Keratinocyte (primary cell): ENCODE measurements at regions not wholly inside any gene's neighbourhood (a gene's known extent, or its start where the extent isn't known, plus 50 kb on each side); places are given as distances from the start of the nearest gene placed in this dataset.
A peak's percentile ranks its signal among the peaks of the same experiment; 100 is the strongest.

Experiments
- DNase-seq: peaks from one replicate; pipeline ENCODE4 v3.0.0-alpha.2; 2011; ENCODE audit warnings: low read depth, missing footprints, low spot score
- FAIRE-seq: peaks from 2 replicates; lab custom pipeline; 2011; peaks lifted over from hg19 to GRCh38; lab: Jason Lieb, UNC
- H2AFZ ChIP-seq: 2 replicates; pipeline ENCODE4 v1.6.0; 2012; ENCODE audit warnings: low read length, control low read depth, inconsistent platforms; ENCODE audit not compliant: control insufficient read depth
- H3K27ac ChIP-seq: 2 replicates; pipeline ENCODE4 v1.5.1; 2011; ENCODE audit warnings: low read length; ENCODE audit not compliant: control insufficient read depth, insufficient read depth
- H3K27me3 ChIP-seq: 3 replicates; pipeline ENCODE4 v1.6.0; 2011; ENCODE audit warnings: low read length; ENCODE audit not compliant: control insufficient read depth, insufficient read depth; ENCODE audit errors: extremely low read depth
- H3K36me3 ChIP-seq, 2 experiments: 2 replicates in 1 of 2; 3 replicates in 1 of 2; pipeline ENCODE4 v1.5.1; 2011; ENCODE audit warnings: low read length in 2 of 2, mild to moderate bottlenecking in 1 of 2; ENCODE audit not compliant: control insufficient read depth in 2 of 2, insufficient read depth in 2 of 2; ENCODE audit errors: extremely low read depth in 1 of 2
- H3K4me1 ChIP-seq: 3 replicates; pipeline ENCODE4 v1.5.1; 2011; ENCODE audit warnings: low read length; ENCODE audit not compliant: control insufficient read depth, insufficient read depth; ENCODE audit errors: extremely low read depth
- H3K4me2 ChIP-seq: 3 replicates; pipeline ENCODE4 v1.6.0; 2011; ENCODE audit warnings: low read depth, low read length; ENCODE audit not compliant: control insufficient read depth, insufficient read depth; ENCODE audit errors: extremely low read depth
- H3K4me3 ChIP-seq, 3 experiments: fragments of 200-600 bp in 1 of 3; sonication (generic) in 1 of 3; 2 replicates in 2 of 3; 3 replicates in 1 of 3; pipeline ENCODE4 v1.5.1; 2011 to 2016; ENCODE audit warnings: low read length in 3 of 3, mild to moderate bottlenecking in 3 of 3, control low read depth in 2 of 3, inconsistent platforms in 1 of 3, low read depth in 1 of 3, mixed read lengths in 1 of 3, mixed run types in 1 of 3, moderate library complexity in 1 of 3; ENCODE audit not compliant: control insufficient read depth in 2 of 3, insufficient read depth in 2 of 3; ENCODE audit errors: extremely low read depth in 1 of 3
- H3K79me2 ChIP-seq: 2 replicates; pipeline ENCODE4 v1.6.0; 2012; ENCODE audit warnings: low read length; ENCODE audit not compliant: control insufficient read depth, insufficient read depth
- H3K9ac ChIP-seq: 3 replicates; pipeline ENCODE4 v1.6.0; 2011; ENCODE audit warnings: low read length; ENCODE audit not compliant: control insufficient read depth, insufficient read depth; ENCODE audit errors: extremely low read depth
- H3K9me1 ChIP-seq: 3 replicates; pipeline ENCODE4 v1.6.0; 2011; ENCODE audit warnings: low read length; ENCODE audit not compliant: control insufficient read depth, insufficient read depth; ENCODE audit errors: extremely low read depth
- H3K9me3 ChIP-seq: 2 replicates; pipeline ENCODE4 v1.5.1; 2012; ENCODE audit warnings: low read depth, low read length; ENCODE audit not compliant: control insufficient read depth
- H4K20me1 ChIP-seq: 3 replicates; pipeline ENCODE4 v1.6.0; 2011; ENCODE audit warnings: low read length; ENCODE audit not compliant: control insufficient read depth, insufficient read depth; ENCODE audit errors: extremely low read depth
- EZH2 ChIP-seq: IDR thresholded peaks from one replicate; pipeline ENCODE4 v1.6.1; 2012; ENCODE audit warnings: inconsistent platforms, mild to moderate bottlenecking, low read length, moderate library complexity
- dilution Hi-C: fragments of 300-500 bp; cut with MboI; formaldehyde crosslinking; loops from one replicate; pipeline ENCODE4 v1.7.0; 2020; ENCODE audit warnings: low sequenced_read_pairs; ENCODE audit not compliant: extremely low pct_ligation_motif_present
- TF ChIP-seq, protein P1 (sequence below), 3 experiments: IDR thresholded peaks in 1 of 3; conservative IDR thresholded peaks in 1 of 3; optimal IDR thresholded peaks in 1 of 3; 2 replicates in 2 of 3; 3 replicates in 1 of 3; pipeline versions ENCODE3 to v1.5.1; 2011; ENCODE audit warnings: low read length in 3 of 3, mild to moderate bottlenecking in 3 of 3, moderate library complexity in 2 of 3, control low read depth in 1 of 3, inconsistent platforms in 1 of 3; ENCODE audit not compliant: insufficient read depth in 2 of 3; ENCODE audit errors: extremely low read depth in 1 of 3

DNA sequence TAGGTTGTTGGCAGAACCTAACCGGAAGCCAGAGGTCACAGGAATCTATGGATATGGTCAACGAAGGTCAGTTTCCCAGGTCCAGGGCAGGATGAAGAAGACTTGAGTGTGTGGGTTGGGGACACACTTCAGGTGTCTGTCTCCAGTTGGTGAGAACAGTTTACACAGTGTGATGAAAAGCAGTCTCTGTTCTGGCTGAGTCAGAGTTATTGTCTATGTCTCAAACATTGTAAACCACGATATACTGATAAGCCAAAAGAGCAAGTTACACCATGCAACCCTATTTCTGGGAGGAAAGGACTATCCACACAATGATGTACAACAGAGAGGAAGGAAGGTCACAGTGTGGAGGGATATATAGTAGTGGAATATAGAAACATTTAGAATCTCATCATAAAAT lies 187.1 kb upstream of the C1QTNF7 start:
- H3K9me3 ChIP-seq: no peaks in the 10 kb centered on the region
- no peak overlapping the region for H3K4me2 ChIP-seq
- no peak for DNase-seq
- peaks cover 15% of the 10 kb centered on the region for H3K27me3 ChIP-seq
- no peak overlapping the region for H2AFZ ChIP-seq
- TF ChIP-seq, protein P1, sequence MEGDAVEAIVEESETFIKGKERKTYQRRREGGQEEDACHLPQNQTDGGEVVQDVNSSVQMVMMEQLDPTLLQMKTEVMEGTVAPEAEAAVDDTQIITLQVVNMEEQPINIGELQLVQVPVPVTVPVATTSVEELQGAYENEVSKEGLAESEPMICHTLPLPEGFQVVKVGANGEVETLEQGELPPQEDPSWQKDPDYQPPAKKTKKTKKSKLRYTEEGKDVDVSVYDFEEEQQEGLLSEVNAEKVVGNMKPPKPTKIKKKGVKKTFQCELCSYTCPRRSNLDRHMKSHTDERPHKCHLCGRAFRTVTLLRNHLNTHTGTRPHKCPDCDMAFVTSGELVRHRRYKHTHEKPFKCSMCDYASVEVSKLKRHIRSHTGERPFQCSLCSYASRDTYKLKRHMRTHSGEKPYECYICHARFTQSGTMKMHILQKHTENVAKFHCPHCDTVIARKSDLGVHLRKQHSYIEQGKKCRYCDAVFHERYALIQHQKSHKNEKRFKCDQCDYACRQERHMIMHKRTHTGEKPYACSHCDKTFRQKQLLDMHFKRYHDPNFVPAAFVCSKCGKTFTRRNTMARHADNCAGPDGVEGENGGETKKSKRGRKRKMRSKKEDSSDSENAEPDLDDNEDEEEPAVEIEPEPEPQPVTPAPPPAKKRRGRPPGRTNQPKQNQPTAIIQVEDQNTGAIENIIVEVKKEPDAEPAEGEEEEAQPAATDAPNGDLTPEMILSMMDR (optimal IDR thresholded peaks at IDR 0.05 in 1 of 3, IDR thresholded peaks at IDR 0.05 in 1 of 3, conservative IDR thresholded peaks at IDR 0.05 in 1 of 3; ENCODE audit: extremely low read depth in 1 of 3, insufficient read depth in 2 of 3, low read length in 3 of 3): no peak
- peaks cover 4% of the 10 kb centered on the region for H4K20me1 ChIP-seq
- no peaks in the 10 kb centered on the region for H3K36me3 ChIP-seq
- H3K4me3 ChIP-seq: no peak overlapping the region
- dilution Hi-C loops: loop anchor here (25.0 kb wide), 1 partner anchor 222 kb away; the partner anchor contains the start of gene CC2D2A
- no peaks in the 10 kb centered on the region for H3K4me1 ChIP-seq
- H3K9ac ChIP-seq: no peak overlapping the region
- no peak overlapping the region for H3K27ac ChIP-seq
- no peaks in the 10 kb centered on the region for H3K9me1 ChIP-seq
- peak; percentile 74 for FAIRE-seq
- no peaks in the 10 kb centered on the region for H3K79me2 ChIP-seq

DNA sequence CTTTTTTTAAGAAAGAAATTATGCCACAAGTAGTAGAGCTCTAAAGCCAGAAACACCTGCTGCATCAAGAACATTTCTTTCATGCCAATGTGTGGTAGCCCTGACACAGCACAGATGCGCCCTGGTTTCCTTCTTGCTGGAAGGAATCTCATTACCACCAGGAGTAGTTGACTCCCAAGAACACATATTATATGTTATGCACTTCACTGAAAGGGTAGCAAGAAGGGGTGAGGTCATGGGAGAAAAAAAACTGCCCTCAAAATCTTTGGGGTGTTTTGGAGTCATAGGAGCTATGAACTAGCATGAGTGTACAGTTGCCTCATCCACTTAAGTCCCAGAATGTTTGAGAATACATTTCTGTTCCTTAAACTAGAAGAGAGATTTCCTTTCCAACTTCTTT lies 185.8 kb upstream of the C1QTNF7 start:
- H3K4me2 ChIP-seq: no peak overlapping the region
- no peak overlapping the region for H3K9ac ChIP-seq
- no peaks in the 10 kb centered on the region for H3K9me3 ChIP-seq
- no peak overlapping the region for H3K4me3 ChIP-seq
- H3K4me1 ChIP-seq: no peaks in the 10 kb centered on the region
- no peak overlapping the region for H3K27ac ChIP-seq
- no peak overlapping the region for H2AFZ ChIP-seq
- FAIRE-seq: no peak
- DNase-seq: no peak
- peaks cover 11% of the 10 kb centered on the region for H3K27me3 ChIP-seq
- dilution Hi-C loops: loop anchor here (25.0 kb wide), 1 partner anchor 220 kb away; the partner anchor contains the start of gene CC2D2A
- no peak for TF ChIP-seq EZH2
- TF ChIP-seq, protein P1 (optimal IDR thresholded peaks at IDR 0.05 in 1 of 3, IDR thresholded peaks at IDR 0.05 in 1 of 3, conservative IDR thresholded peaks at IDR 0.05 in 1 of 3; ENCODE audit: extremely low read depth in 1 of 3, insufficient read depth in 2 of 3, low read length in 3 of 3): no peak
- H3K36me3 ChIP-seq: no peaks in the 10 kb centered on the region
- H3K79me2 ChIP-seq: no peaks in the 10 kb centered on the region
- peaks cover 4% of the 10 kb centered on the region for H4K20me1 ChIP-seq
- no peaks in the 10 kb centered on the region for H3K9me1 ChIP-seq
